HG02840 (cell line): ENCODE measurements at regions not wholly inside any gene's neighbourhood (a gene's known extent, or its start where the extent isn't known, plus 50 kb on each side); places are given as distances from the start of the nearest gene placed in this dataset.

ENCODE experiments used
- ATAC-seq: cut with Tn5 transposase; IDR thresholded peaks from one replicate; pipeline ENCODE4 v1.9.1; 2021; ENCODE audit warnings: mild to moderate bottlenecking, moderate library complexity, moderate number of reproducible peaks; ENCODE audit not compliant: unreplicated experiment, low FRiP score

GRCh38 chr4:175946472-175947116 lies 119.0 kb upstream of the WDR17 start:
- ATAC-seq: no peak

GRCh38 chr4:175947117-175947722 lies 118.4 kb upstream of the WDR17 start:
- no peak for ATAC-seq

DNA sequence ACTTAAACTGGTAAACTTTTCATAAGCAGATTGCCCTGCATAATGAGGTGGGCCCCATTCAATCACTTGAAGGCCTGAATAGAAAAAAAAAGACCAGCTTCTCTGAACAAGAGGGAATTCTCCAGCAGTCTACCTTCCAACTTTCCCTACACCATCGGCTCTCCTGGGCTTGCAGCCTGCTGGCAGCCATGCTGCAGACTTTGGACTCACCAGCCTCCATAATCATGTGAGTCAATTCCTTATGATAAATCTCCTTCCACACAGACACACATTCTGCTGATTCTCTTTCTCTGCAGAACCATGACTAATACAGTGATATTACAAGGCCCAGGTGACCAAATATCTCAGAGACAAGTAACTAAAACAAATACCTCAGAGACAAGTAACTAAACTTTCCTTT lies 113.8 kb upstream of the WDR17 start:
- ATAC-seq: no peak

- no peak for ATAC-seq
Measured at GRCh38 chr4:175953116-175953515, 112.5 kb upstream of the WDR17 start.

DNA sequence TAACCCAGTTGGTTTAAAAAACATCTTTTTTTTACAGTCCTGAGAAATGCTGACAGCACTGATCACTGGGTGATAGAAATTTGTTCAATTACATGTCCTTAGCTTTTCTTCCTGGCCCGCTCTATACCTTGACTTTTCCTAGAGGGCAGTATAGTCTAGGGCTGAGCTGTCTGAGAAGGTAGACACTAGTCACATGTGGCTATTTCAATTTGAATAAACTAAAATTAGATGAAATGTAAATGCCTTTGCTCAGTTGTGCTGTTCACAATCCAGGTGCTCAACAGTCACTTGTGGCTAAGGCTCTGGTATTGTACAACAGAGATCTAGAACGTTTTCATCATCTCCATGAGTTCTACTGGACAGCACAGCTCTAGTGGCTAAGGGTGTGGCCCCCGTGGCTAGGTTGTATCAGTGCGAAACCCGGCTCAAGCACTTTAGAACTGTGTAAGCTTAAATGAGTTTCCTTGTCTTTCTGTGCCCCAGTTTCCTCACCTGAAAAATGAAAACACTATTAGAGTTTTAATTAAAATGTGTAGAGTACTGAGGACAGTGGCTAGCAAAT lies 111.6 kb upstream of the WDR17 start:
- ATAC-seq: peak; percentile 67

DNA sequence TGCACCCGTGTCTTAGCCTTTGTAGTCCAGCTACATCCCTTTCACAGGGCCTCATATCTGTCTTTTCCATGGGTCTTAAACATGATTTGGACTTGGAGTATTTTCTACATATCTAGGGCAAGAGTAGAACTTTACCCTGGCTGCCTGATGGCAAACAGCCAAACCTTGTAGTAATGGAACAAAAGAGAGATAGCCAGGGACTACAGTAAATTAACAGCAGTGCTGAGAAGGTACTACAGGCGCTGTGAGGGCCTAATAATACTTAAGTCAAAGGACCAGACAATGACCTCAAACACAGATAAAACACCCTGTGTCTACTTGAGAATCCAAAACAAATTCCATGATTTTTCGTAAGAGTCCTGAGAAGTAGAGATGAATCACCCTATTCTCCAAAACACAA lies 111.0 kb upstream of the WDR17 start:
- ATAC-seq: no peak

DNA sequence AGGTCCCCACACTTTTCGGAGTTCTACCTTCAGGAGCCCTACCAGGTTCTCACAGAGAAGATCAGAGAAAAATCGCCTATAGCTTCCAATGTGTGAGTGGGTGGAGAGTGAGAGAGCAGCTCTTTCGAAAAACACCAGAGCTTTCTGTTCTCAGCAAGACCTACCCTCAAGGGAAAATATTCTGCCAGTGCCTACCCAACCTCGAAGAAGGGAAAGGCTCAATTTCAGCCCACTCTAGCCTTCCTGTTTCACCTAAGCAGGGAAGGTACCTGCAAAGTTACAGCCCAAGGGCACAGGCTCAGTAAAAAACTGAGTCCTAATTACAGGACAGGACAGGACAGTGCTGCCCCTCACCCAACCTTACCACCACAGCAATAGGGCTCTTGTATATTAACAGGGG lies 104.0 kb upstream of the WDR17 start:
- no peak for ATAC-seq

DNA sequence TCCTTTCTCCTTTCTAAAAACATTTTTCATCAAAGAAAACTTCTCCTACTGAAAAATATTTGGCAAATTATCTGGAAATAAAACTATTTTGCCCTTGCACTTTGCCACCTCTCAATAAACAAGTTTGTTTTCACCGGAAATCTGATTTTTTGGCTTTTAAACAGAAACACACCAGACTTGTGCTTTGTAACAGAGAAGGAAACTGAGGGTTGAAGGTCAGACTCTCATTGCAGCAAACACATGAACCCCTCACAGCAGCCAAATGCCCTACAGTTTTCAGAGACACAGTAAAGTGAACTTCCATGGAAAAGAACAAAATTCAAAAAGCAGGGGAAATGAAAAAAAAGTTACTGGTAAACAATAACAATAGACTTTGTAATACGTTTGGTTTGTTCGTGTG lies 95.6 kb upstream of the WDR17 start:
- no peak for ATAC-seq

DNA sequence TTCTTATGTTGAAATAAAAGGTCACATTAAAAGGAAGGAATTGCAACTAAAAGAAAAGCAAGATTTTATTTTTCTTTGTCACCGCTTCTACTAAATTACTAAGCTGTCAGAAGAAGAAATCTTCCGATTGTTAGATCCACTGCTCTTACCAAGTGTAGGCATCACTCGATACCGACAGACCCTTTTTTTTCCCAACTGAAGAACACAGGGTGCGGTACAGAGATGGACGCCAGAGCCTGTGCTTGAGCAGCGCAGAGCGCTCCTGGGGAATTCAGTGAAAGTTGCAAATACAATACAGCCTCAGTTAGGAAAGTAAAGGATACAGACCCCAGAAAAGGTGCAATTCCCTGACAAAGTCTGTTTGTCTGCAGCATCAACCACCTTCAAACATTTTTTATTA lies 94.9 kb upstream of the WDR17 start:
- no peak for ATAC-seq

GRCh38 chr4:175971388-175972179 lies 94.1 kb upstream of the WDR17 start:
- ATAC-seq: no peak

- no peak for ATAC-seq
Measured at GRCh38 chr4:175973027-175973923, 92.4 kb upstream of the WDR17 start.

DNA sequence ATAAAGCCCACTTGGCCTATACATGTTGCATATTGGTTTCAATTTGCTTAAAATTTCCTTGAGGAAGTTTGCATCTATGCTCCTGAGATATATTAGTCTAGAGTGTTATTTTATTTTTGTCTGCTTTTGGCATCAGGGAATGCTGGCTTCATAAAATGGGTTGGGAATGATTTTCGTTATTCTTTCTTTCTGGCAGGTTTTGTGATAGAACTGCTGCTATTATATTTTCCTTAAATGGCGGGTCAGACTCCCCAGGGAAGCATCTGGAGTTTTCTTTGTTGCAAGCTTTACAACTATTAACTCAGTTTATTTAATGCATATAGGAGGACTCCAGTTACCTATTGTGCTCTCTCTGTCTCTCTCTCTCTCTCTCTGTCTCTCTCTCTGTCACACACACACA lies 82.0 kb upstream of the WDR17 start:
- ATAC-seq: no peak

- ATAC-seq: no peak
Measured at GRCh38 chr4:175986668-175987067, 79.0 kb upstream of the WDR17 start.

DNA sequence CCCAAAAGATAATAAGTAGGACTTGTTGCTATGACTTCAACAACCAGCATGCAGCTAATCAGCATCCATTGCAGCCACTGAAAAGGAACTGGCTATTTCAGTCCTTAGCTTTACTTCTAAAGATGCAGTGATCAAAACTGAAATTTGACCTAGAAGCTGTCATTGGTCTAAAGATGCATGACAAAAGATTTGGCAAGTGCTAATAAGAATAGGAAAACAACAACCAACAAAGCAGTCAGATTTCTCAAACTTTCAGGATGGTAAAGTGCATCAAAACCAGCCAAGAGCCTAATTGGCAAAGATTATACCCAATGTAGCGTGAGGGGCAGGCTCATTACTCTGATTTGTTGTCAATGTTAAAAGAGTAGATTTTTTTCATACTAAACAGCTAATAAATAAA lies 77.1 kb upstream of the WDR17 start:
- ATAC-seq: no peak

GRCh38 chr4:175996206-175996605 lies 69.4 kb upstream of the WDR17 start:
- no peak for ATAC-seq

GRCh38 chr4:175997291-175997690 lies 68.3 kb upstream of the WDR17 start:
- ATAC-seq: no peak

- no peak for ATAC-seq
Measured at GRCh38 chr4:175998782-175999181, 66.9 kb upstream of the WDR17 start.

- ATAC-seq: no peak
Measured at GRCh38 chr4:175999944-176000343, 65.7 kb upstream of the WDR17 start.

GRCh38 chr4:176001151-176002006 lies 64.3 kb upstream of the WDR17 start:
- no peak for ATAC-seq
